Epithelial cell of proximal tubule (primary cell): ENCODE measurements at regions not wholly inside any gene's neighbourhood (a gene's known extent, or its start where the extent isn't known, plus 50 kb on each side); places are given as distances from the start of the nearest gene placed in this dataset.

Experiments
- DNase-seq: peaks from one replicate; pipeline ENCODE4 v3.0.0-alpha.2; 2011; ENCODE audit warnings: low read depth
- H3K4me3 ChIP-seq: 2 replicates; pipeline ENCODE4 v1.5.1; 2011; ENCODE audit warnings: low read depth, mild to moderate bottlenecking, low read length
- CTCF ChIP-seq: conservative IDR thresholded peaks from 2 replicates; pipeline ENCODE4 v1.5.1; 2012; ENCODE audit warnings: low read depth, mild to moderate bottlenecking, low read length

GRCh38 chr4:137106733-137107132 lies 425.6 kb downstream of the PCDH18 start:
- DNase-seq: no peak
- H3K4me3 ChIP-seq: no peak overlapping the region
- TF ChIP-seq CTCF: no peak

GRCh38 chr4:137106287-137106686 lies 426.0 kb downstream of the PCDH18 start:
- DNase-seq: no peak
- no peak for TF ChIP-seq CTCF
- H3K4me3 ChIP-seq: no peak overlapping the region

DNA sequence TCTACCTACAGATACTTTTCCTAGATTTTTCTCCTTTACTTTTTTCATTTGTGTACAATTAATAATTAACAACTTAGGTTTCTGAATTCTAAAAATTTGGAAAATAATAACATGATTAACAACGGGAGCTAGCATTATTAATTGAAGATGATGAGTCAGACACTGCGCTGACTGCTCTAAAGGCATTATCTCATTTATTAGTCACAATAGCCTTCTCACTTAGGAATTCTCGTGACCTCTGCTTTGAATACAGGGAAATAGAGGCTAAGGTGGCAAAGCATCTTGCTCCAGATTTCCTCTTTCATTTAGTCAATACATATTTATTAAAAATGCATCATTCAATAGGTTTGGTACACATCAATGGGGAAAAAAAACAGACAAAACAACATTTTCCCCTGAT lies 441.3 kb downstream of the PCDH18 start:
- H3K4me3 ChIP-seq: no peak overlapping the region
- no peak for TF ChIP-seq CTCF
- no peak for DNase-seq

GRCh38 chr4:137083571-137084135 lies 448.6 kb downstream of the PCDH18 start:
- H3K4me3 ChIP-seq: no peak overlapping the region
- no peak for DNase-seq
- no peak for TF ChIP-seq CTCF

GRCh38 chr4:137082061-137082460 lies 450.2 kb downstream of the PCDH18 start:
- no peak for DNase-seq
- H3K4me3 ChIP-seq: no peak overlapping the region
- no peak for TF ChIP-seq CTCF

- TF ChIP-seq CTCF: no peak
- no peak overlapping the region for H3K4me3 ChIP-seq
- DNase-seq: no peak
Observed at GRCh38 chr4:137076908-137077307, 455.4 kb downstream of the PCDH18 start.

DNA sequence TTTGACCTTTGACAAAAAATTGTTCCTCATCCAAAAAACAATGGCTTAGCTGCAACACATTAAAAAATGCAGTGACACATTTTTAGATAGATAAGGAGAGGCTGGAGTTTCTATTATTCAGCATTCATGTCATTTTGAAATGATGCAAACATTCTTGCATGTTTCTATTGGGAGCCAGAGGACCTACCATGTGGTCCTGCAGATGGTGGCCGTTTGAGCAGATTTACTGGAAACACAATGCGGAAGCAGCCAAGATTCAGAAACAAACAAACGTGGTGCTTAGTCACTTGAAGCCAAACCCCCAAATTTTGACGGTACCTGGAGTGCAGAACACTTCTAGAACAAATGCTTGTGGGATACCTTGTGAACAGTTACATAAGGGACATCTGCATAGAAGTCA lies 456.7 kb downstream of the PCDH18 start:
- no peak overlapping the region for H3K4me3 ChIP-seq
- DNase-seq: no peak
- no peak for TF ChIP-seq CTCF
